ENCODE measurements at regions not wholly inside any gene's neighbourhood (a gene's known extent, or its start where the extent isn't known, plus 50 kb on each side); places are given as distances from the start of the nearest gene placed in this dataset.

DNA sequence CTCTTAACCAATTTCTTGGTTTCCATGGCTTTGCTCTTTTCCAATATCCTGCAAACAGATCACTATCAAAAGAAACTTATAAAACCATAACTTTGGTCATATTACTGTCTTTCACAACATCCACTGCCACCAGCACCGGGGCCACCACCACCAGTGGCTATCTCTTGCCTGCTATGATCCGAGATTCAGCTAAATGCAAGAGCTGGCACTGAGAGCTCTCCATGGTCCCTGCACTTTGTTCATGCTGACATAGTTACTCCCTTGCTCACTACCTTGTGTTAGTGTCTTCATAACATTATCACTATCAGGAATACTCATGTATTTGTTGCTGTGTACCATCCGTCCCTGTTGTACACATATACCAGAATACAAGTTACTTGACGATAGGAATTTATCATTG lies 299.0 kb downstream of the ETS1 start:
- CTCF ChIA-PET = interaction anchor here (1.1 to 8.6 kb wide), 10 partner anchors 13 to 342 kb away, joined by 3 to 251 read pairs (median 30); no protein-coding TSS in a partner anchor
- Histone ChIP-seq H2AFZ (ENCODE audit: insufficient read depth, low read depth, low read length, poor library complexity, severe bottlenecking) (peak overlapping the region; percentile 40), H3K4me3 (ENCODE audit: control extremely low read depth in 1 of 5, extremely low read depth in 1 of 5, insufficient read depth in 1 of 5, low read depth in 2 of 5, low read length in 4 of 5) (no peak overlapping the region), H3K9ac (ENCODE audit: low read length) (no peak overlapping the region), H3K27me3 (replicated peaks in 1 of 4; ENCODE audit: control extremely low read depth in 1 of 4, control insufficient read depth in 3 of 4, insufficient read depth in 4 of 4, low read length in 3 of 4) (no peaks in the 10 kb centered on the region), H3K36me3 (replicated peaks in 1 of 2; ENCODE audit: control extremely low read depth in 1 of 2, control insufficient read depth in 1 of 2, extremely low read depth in 1 of 2, insufficient read depth in 2 of 2, low read length in 1 of 2) (no peaks in the 10 kb centered on the region), H3K4me1 (ENCODE audit: control insufficient read depth in 2 of 2, insufficient read depth in 2 of 2, low read length in 2 of 2) (peaks cover 61 to 64% of the 10 kb centered on the region in 2 donors), H3K27ac (ENCODE audit: low read length in 2 of 2) (peak overlapping the region in 1 of 2 donors; percentile 94), H4K20me1 (ENCODE audit: control insufficient read depth, insufficient read depth, low read length, poor library complexity, severe bottlenecking) (no peaks in the 10 kb centered on the region), H3K79me2 (ENCODE audit: control insufficient read depth, insufficient read depth, low read length) (peaks cover 7% of the 10 kb centered on the region), H3K9me3 (ENCODE audit: control extremely low read depth in 1 of 3, control insufficient read depth in 2 of 3, insufficient read depth in 1 of 3, low read length in 2 of 3) (no peaks in the 10 kb centered on the region), H3K4me2 (replicated peaks; ENCODE audit: low read depth, low read length, poor library complexity, severe bottlenecking) (no peak overlapping the region)
- Mint-ChIP-seq H3K27me3 (no peaks in the 10 kb centered on the region), H3K9me3 (ENCODE audit: insufficient read depth) (no peaks in the 10 kb centered on the region), H3K27ac (peak overlapping the region; percentile 72), H3K4me3 (no peak overlapping the region), H3K4me1 (peaks cover 85% of the 10 kb centered on the region)
- no peak for ATAC-seq (ENCODE audit: low read depth)
- POLR2A ChIA-PET = interaction anchor here (1.4 kb wide), 1 partner anchor 262 kb away, joined by 3 read pairs; no protein-coding TSS in a partner anchor
- WGBS (ENCODE audit: insufficient coverage) = 89% methylated on average over 2 of the region's 4 CpGs
- no peak for TF ChIP-seq EZH2 (IDR thresholded peaks at IDR 0.05; ENCODE audit: borderline replicate concordance, insufficient read depth, low read depth, low read length, poor library complexity, severe bottlenecking)
- TF ChIP-seq, protein P1, sequence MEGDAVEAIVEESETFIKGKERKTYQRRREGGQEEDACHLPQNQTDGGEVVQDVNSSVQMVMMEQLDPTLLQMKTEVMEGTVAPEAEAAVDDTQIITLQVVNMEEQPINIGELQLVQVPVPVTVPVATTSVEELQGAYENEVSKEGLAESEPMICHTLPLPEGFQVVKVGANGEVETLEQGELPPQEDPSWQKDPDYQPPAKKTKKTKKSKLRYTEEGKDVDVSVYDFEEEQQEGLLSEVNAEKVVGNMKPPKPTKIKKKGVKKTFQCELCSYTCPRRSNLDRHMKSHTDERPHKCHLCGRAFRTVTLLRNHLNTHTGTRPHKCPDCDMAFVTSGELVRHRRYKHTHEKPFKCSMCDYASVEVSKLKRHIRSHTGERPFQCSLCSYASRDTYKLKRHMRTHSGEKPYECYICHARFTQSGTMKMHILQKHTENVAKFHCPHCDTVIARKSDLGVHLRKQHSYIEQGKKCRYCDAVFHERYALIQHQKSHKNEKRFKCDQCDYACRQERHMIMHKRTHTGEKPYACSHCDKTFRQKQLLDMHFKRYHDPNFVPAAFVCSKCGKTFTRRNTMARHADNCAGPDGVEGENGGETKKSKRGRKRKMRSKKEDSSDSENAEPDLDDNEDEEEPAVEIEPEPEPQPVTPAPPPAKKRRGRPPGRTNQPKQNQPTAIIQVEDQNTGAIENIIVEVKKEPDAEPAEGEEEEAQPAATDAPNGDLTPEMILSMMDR (IDR thresholded peaks at IDR 0.05) = no peak
- no peak for DNase-seq
- intact Hi-C loops (cut with micrococcal nuclease) = loop anchor here (10.0 kb wide), 1 partner anchor 94 kb away; no protein-coding TSS in a partner anchor

DNA sequence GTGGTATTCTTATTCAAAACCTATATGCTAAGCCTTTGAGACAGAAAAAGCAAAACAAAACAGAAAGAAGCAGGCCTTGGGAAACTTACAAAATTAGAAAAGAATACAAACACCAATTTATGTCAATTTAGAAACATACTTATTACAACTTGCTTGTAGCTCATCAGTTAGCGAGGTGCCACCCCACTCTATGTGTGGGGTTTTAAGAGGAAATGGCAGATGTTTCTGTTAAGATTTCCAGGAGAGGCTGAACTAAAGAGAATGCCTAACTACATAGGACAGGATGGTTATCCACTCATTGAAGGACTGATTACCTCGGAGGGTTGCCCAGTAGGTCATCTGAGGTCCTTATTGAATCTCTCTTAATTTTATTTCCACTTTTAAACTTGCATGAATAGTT lies 302.0 kb downstream of the ETS1 start:
- no peaks in the 10 kb centered on the region for H3K27me3 Mint-ChIP-seq
- no peaks in the 10 kb centered on the region for H3K9me3 Mint-ChIP-seq (ENCODE audit: insufficient read depth)
- H3K4me3 Mint-ChIP-seq = peak overlapping the region; percentile 17
- Histone ChIP-seq H3K4me3 (ENCODE audit: control extremely low read depth in 1 of 5, extremely low read depth in 1 of 5, insufficient read depth in 1 of 5, low read depth in 2 of 5, low read length in 4 of 5) (no peak overlapping the region), H3K36me3 (replicated peaks in 1 of 2; ENCODE audit: control extremely low read depth in 1 of 2, control insufficient read depth in 1 of 2, extremely low read depth in 1 of 2, insufficient read depth in 2 of 2, low read length in 1 of 2) (no peaks in the 10 kb centered on the region), H3K4me1 (ENCODE audit: control insufficient read depth in 2 of 2, insufficient read depth in 2 of 2, low read length in 2 of 2) (peaks cover 31 to 34% of the 10 kb centered on the region in 2 donors), H3K27me3 (replicated peaks in 1 of 4; ENCODE audit: control extremely low read depth in 1 of 4, control insufficient read depth in 3 of 4, insufficient read depth in 4 of 4, low read length in 3 of 4) (no peaks in the 10 kb centered on the region), H3K27ac (ENCODE audit: low read length in 2 of 2) (no peak overlapping the region), H4K20me1 (ENCODE audit: control insufficient read depth, insufficient read depth, low read length, poor library complexity, severe bottlenecking) (no peaks in the 10 kb centered on the region), H3K9me3 (ENCODE audit: control extremely low read depth in 1 of 3, control insufficient read depth in 2 of 3, insufficient read depth in 1 of 3, low read length in 2 of 3) (no peaks in the 10 kb centered on the region), H3K9ac (ENCODE audit: low read length) (no peak overlapping the region), H2AFZ (ENCODE audit: insufficient read depth, low read depth, low read length, poor library complexity, severe bottlenecking) (peak overlapping the region; percentile 6), H3K79me2 (ENCODE audit: control insufficient read depth, insufficient read depth, low read length) (peaks cover 5% of the 10 kb centered on the region), H3K4me2 (replicated peaks; ENCODE audit: low read depth, low read length, poor library complexity, severe bottlenecking) (peak overlapping the region; percentile 27)
- H3K4me1 Mint-ChIP-seq = peaks cover 56% of the 10 kb centered on the region
- POLR2A ChIA-PET = interaction anchor here (0.6 to 1.0 kb wide), 2 partner anchors 175 to 235 kb away, joined by 3 read pairs; no protein-coding TSS in a partner anchor
- intact Hi-C loops (cut with micrococcal nuclease) = loop anchor here (10.0 kb wide), 1 partner anchor 91 kb away; no protein-coding TSS in a partner anchor
- peak overlapping the region; percentile 62 for H3K27ac Mint-ChIP-seq
- CTCF ChIA-PET = interaction anchor here (1.2 to 1.8 kb wide), 4 partner anchors 113 to 351 kb away, joined by 3 to 6 read pairs (median 5); no protein-coding TSS in a partner anchor
- TF ChIP-seq, protein P1 (IDR thresholded peaks at IDR 0.05) = no peak
- TF ChIP-seq EZH2 (IDR thresholded peaks at IDR 0.05; ENCODE audit: borderline replicate concordance, insufficient read depth, low read depth, low read length, poor library complexity, severe bottlenecking) = no peak
- DNase-seq (no peak), ATAC-seq (ENCODE audit: low read depth) (no peak)
- WGBS (ENCODE audit: insufficient coverage) = no CpG with 5 or more reads among the region's 2 CpGs

All from B cell (primary cell).